Fibroblast of lung (primary cell): ENCODE measurements at regions not wholly inside any gene's neighbourhood (a gene's known extent, or its start where the extent isn't known, plus 50 kb on each side); places are given as distances from the start of the nearest gene placed in this dataset.

Experiments used
- DNase-seq, 2 donors: peaks; one replicate each; pipeline versions ENCODE4 v3.0.0 to v3.0.0-alpha.2; 2010; ENCODE audit warnings: low read depth in 2 of 2
- H2AFZ ChIP-seq: 2 replicates; pipeline ENCODE4 v1.5.1; 2012; ENCODE audit warnings: low read length, control low read depth, inconsistent platforms
- H3K27ac ChIP-seq: 2 replicates; pipeline ENCODE4 v1.5.1; 2011; ENCODE audit warnings: low read length, control low read depth; ENCODE audit not compliant: insufficient read depth
- H3K27me3 ChIP-seq: 2 replicates; pipeline ENCODE4 v1.5.1; 2011; ENCODE audit warnings: mild to moderate bottlenecking, low read length; ENCODE audit not compliant: control insufficient read depth, insufficient read depth
- H3K36me3 ChIP-seq: 2 replicates; pipeline ENCODE4 v1.5.1; 2011; ENCODE audit warnings: low read length; ENCODE audit not compliant: control insufficient read depth, insufficient read depth
- H3K4me1 ChIP-seq: 2 replicates; pipeline ENCODE4 v1.5.1; 2011; ENCODE audit warnings: low read length; ENCODE audit not compliant: control insufficient read depth, insufficient read depth; ENCODE audit errors: extremely low read depth
- H3K4me2 ChIP-seq: 2 replicates; pipeline ENCODE4 v1.5.1; 2011; ENCODE audit warnings: low read length, control low read depth; ENCODE audit not compliant: insufficient read depth; ENCODE audit errors: extremely low read depth
- H3K4me3 ChIP-seq, 4 experiments: fragments of 200-600 bp in 1 of 4; sonication (generic) in 1 of 4; replicated peaks in 1 of 4; 2 replicates each; pipeline ENCODE4 v1.5.1; 2011 to 2016; ENCODE audit warnings: low read length in 4 of 4, low read depth in 3 of 4, mild to moderate bottlenecking in 3 of 4, control low read depth in 2 of 4, inconsistent platforms in 1 of 4, mixed read lengths in 1 of 4; ENCODE audit not compliant: insufficient read depth in 1 of 4; ENCODE audit errors: control extremely low read depth in 1 of 4
- H3K79me2 ChIP-seq: 2 replicates; pipeline ENCODE4 v1.5.1; 2012; ENCODE audit warnings: mild to moderate bottlenecking, low read length, inconsistent platforms; ENCODE audit not compliant: control insufficient read depth, insufficient read depth
- H3K9ac ChIP-seq: 2 replicates; pipeline ENCODE4 v1.5.1; 2011; ENCODE audit warnings: mild to moderate bottlenecking, low read length, control low read depth; ENCODE audit not compliant: insufficient read depth
- H3K9me3 ChIP-seq: 2 replicates; pipeline ENCODE4 v1.5.1; 2012; ENCODE audit warnings: low read depth, low read length; ENCODE audit not compliant: control insufficient read depth, insufficient read depth
- H4K20me1 ChIP-seq: 2 replicates; pipeline ENCODE4 v1.5.1; 2011; ENCODE audit warnings: low read length; ENCODE audit not compliant: control insufficient read depth, insufficient read depth; ENCODE audit errors: extremely low read depth
- EZH2 ChIP-seq: IDR thresholded peaks from 2 replicates; pipeline ENCODE4 v1.5.1; 2012; ENCODE audit warnings: low read length, control low read depth, mild to moderate bottlenecking; ENCODE audit errors: missing control alignments
- TF ChIP-seq, protein P1 (sequence below), 2 donors: IDR thresholded peaks in 1 of 2; conservative IDR thresholded peaks in 1 of 2; 1 replicate in 1 of 2; 2 replicates in 1 of 2; pipeline ENCODE4 v1.5.1; 2011 to 2012; ENCODE audit warnings: low read length in 2 of 2, control low read depth in 1 of 2, inconsistent platforms in 1 of 2, low read depth in 1 of 2, mild to moderate bottlenecking in 1 of 2

DNA sequence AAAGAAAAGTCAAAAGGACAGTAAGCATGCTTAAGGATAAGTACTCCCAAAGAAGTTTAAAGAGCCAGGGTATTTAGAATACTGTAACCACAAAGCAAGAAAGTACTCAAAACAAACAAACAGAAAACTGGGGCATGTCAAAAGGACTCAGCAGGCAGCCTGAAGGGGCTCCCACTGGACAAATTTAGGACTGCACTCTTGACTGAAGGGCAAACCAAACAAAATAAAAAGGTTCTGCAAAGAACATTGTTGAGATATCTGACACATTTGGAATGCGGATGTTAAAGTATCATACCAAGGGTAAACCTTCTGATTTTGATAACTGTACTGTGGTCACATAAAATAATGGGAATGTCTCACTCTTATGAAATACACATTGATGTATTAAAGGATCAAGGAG lies 157.4 kb downstream of the TNFSF13B start:
- Histone ChIP-seq H3K27ac (no peak overlapping the region), H3K4me3 (no peak overlapping the region), H3K79me2 (no peaks in the 10 kb centered on the region), H3K36me3 (no peaks in the 10 kb centered on the region), H3K27me3 (no peaks in the 10 kb centered on the region), H3K9ac (no peak overlapping the region), H3K9me3 (no peaks in the 10 kb centered on the region), H3K4me2 (no peak overlapping the region), H2AFZ (no peak overlapping the region), H4K20me1 (no peaks in the 10 kb centered on the region), H3K4me1 (no peaks in the 10 kb centered on the region)
- peak in 1 of 2 donors; percentile 4 for DNase-seq
- no peak for TF ChIP-seq EZH2
- TF ChIP-seq, protein P1, sequence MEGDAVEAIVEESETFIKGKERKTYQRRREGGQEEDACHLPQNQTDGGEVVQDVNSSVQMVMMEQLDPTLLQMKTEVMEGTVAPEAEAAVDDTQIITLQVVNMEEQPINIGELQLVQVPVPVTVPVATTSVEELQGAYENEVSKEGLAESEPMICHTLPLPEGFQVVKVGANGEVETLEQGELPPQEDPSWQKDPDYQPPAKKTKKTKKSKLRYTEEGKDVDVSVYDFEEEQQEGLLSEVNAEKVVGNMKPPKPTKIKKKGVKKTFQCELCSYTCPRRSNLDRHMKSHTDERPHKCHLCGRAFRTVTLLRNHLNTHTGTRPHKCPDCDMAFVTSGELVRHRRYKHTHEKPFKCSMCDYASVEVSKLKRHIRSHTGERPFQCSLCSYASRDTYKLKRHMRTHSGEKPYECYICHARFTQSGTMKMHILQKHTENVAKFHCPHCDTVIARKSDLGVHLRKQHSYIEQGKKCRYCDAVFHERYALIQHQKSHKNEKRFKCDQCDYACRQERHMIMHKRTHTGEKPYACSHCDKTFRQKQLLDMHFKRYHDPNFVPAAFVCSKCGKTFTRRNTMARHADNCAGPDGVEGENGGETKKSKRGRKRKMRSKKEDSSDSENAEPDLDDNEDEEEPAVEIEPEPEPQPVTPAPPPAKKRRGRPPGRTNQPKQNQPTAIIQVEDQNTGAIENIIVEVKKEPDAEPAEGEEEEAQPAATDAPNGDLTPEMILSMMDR (conservative IDR thresholded peaks at IDR 0.05 in 1 of 2, IDR thresholded peaks at IDR 0.05 in 1 of 2; ENCODE audit: low read depth in 1 of 2, low read length in 2 of 2), result no peak

DNA sequence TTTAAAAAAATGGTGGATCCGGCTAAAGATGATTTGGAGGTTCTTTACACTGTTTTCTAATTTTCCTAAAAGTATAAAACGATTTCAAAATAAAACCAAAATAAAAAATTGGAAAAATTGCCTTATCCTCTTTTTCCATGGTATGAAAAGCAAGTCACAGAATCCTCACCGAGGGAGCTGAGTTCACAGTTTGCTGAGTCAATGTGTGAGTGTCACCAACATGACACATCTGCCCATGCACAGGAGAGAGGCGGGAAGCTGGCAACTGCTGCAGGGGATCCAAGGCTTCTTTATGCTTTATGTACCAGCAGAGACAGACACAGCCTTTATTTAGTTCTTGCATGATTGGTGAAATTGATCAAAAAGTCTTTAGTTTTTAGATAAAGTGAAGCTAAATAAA lies 157.8 kb downstream of the TNFSF13B start:
- Histone ChIP-seq H3K9me3 (no peaks in the 10 kb centered on the region), H2AFZ (no peak overlapping the region), H3K27me3 (no peaks in the 10 kb centered on the region), H3K79me2 (no peaks in the 10 kb centered on the region), H4K20me1 (no peaks in the 10 kb centered on the region), H3K9ac (no peak overlapping the region), H3K4me2 (no peak overlapping the region), H3K36me3 (no peaks in the 10 kb centered on the region), H3K4me1 (no peaks in the 10 kb centered on the region), H3K4me3 (no peak overlapping the region), H3K27ac (no peak overlapping the region)
- TF ChIP-seq, protein P1 (conservative IDR thresholded peaks at IDR 0.05 in 1 of 2, IDR thresholded peaks at IDR 0.05 in 1 of 2; ENCODE audit: low read depth in 1 of 2, low read length in 2 of 2), result no peak
- TF ChIP-seq EZH2, result no peak
- DNase-seq, result peak; percentile 4 to 13

DNA sequence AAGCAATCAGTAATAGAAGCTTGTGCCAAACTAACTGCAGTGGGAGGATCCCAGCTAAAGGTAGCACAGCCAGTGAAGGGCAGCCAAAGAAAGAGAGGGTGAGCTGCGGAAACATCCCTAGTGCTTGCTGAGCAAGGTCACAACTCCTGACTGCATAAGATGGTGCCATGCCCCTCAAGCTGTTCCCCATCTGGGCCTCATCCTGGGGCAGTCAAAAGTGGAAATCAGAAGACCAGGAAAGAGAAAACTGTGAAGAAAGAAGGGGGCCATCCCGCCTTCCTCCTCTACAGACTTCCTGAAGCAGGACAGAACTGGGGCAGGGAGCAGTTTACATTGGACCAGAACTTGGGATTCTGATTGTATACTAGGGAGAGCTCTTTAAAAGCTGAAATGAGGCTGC lies 159.2 kb downstream of the TNFSF13B start:
- no peak for DNase-seq
- no peak for TF ChIP-seq EZH2
- TF ChIP-seq, protein P1 (conservative IDR thresholded peaks at IDR 0.05 in 1 of 2, IDR thresholded peaks at IDR 0.05 in 1 of 2; ENCODE audit: low read depth in 1 of 2, low read length in 2 of 2), result no peak
- Histone ChIP-seq H4K20me1 (no peaks in the 10 kb centered on the region), H3K4me2 (no peak overlapping the region), H2AFZ (no peak overlapping the region), H3K9ac (no peak overlapping the region), H3K27ac (no peak overlapping the region), H3K9me3 (no peaks in the 10 kb centered on the region), H3K27me3 (no peaks in the 10 kb centered on the region), H3K36me3 (no peaks in the 10 kb centered on the region), H3K4me1 (no peaks in the 10 kb centered on the region), H3K4me3 (no peak overlapping the region), H3K79me2 (no peaks in the 10 kb centered on the region)
